Ishikawa (cell line): ENCODE measurements at regions not wholly inside any gene's neighbourhood (a gene's known extent, or its start where the extent isn't known, plus 50 kb on each side); places are given as distances from the start of the nearest gene placed in this dataset.

ENCODE experiments used
- EP300 ChIP-seq: IDR thresholded peaks from 2 replicates; pipeline ENCODE4 v1.6.1; 2012; ENCODE audit warnings: borderline replicate concordance
- FOXM1 ChIP-seq: IDR thresholded peaks from 2 replicates; pipeline ENCODE4 v1.6.1; 2012; ENCODE audit warnings: low read depth, borderline replicate concordance
- NFIC ChIP-seq: IDR thresholded peaks from 2 replicates; pipeline ENCODE4 v1.6.1; 2012
- RAD21 ChIP-seq: IDR thresholded peaks from 2 replicates; pipeline ENCODE4 v1.6.1; 2012; ENCODE audit warnings: low read depth
- REST ChIP-seq: IDR thresholded peaks from 2 replicates; pipeline ENCODE4 v1.6.1; 2012; ENCODE audit warnings: low read depth, mild to moderate bottlenecking
- TAF1 ChIP-seq: IDR thresholded peaks from 2 replicates; pipeline ENCODE4 v1.6.1; 2012; ENCODE audit warnings: low read depth, mild to moderate bottlenecking
- TCF12 ChIP-seq: IDR thresholded peaks from 2 replicates; pipeline ENCODE4 v1.6.1; 2012; ENCODE audit warnings: low read depth
- YY1 ChIP-seq: IDR thresholded peaks from 2 replicates; pipeline ENCODE4 v1.6.1; 2012; ENCODE audit warnings: low read depth
- ZBTB7A ChIP-seq: IDR thresholded peaks from 2 replicates; pipeline ENCODE4 v1.6.1; 2012; ENCODE audit warnings: low read depth

DNA sequence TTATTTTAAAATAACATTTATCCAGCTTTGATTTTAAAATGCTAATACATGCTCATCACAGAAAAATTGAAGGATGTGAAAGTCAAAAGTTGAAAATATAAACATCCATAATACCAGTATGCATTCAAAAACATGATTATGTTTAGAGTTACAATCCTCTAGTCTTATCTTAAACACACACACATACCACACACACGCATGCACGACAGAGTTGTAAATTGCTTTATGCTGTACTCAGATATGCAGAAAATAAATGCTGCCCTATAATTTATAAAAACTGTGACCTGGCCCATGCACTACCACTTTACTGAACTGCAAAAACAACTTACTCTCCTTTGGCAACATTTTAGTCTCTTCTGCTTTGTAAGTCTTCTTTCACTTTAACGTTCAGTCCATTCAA lies 793.0 kb upstream of the FANCL start:
- no peak for TF ChIP-seq RAD21
- no peak for TF ChIP-seq NFIC
- no peak for TF ChIP-seq ZBTB7A
- TF ChIP-seq EP300: no peak
- TF ChIP-seq TCF12: no peak
- TF ChIP-seq YY1: no peak
- TF ChIP-seq REST: no peak
- TF ChIP-seq TAF1: no peak
- TF ChIP-seq FOXM1: no peak
